NOMO-1 (cell line): ENCODE measurements at regions not wholly inside any gene's neighbourhood (a gene's known extent, or its start where the extent isn't known, plus 50 kb on each side); places are given as distances from the start of the nearest gene placed in this dataset.
"Not testable (repeated sequence)": the region's sequence is repeated elsewhere in the genome, so short reads cannot be mapped to it uniquely, and the experiment has no call there.

Experiments
- DNase-seq, 2 experiments: peaks; one replicate each; lab custom pipeline; 2025; ENCODE audit not compliant: unreplicated experiment in 2 of 2; lab: John Stamatoyannopoulos, UW

DNA sequence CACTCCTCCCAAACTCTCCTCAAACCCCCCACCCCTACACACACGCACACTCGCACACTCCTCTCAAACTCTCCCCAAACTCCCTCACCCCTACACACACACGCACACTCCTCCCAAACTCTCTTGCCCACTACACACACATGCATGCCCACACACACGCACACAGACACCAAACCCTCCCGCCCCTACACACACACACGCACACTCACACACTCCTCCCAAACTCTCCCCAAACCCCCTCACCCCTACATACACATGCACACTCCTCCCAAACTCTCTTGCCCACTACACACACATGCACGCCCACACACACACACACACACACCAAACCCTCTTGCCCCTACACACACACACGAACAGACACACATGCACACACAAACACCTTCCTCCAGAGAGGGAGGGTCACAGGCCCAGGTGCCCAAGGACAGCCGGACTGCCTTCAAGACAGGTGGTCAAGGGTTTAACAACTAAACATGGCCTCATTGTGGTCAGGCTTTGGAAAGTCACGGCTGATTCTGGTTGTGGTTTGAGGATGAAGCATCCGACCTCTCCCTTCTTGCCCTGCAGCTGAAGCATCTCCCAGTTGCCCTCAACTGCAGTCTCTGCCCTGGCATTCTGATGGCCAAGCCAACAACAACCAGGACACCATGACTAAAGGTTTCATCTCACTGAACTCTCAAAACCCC is 72.3 kb upstream of the SNTG2 start:
- DNase-seq = no peak

GRCh38 chr2:877747-878146 is 72.9 kb upstream of the SNTG2 start:
- DNase-seq = no peak

DNA sequence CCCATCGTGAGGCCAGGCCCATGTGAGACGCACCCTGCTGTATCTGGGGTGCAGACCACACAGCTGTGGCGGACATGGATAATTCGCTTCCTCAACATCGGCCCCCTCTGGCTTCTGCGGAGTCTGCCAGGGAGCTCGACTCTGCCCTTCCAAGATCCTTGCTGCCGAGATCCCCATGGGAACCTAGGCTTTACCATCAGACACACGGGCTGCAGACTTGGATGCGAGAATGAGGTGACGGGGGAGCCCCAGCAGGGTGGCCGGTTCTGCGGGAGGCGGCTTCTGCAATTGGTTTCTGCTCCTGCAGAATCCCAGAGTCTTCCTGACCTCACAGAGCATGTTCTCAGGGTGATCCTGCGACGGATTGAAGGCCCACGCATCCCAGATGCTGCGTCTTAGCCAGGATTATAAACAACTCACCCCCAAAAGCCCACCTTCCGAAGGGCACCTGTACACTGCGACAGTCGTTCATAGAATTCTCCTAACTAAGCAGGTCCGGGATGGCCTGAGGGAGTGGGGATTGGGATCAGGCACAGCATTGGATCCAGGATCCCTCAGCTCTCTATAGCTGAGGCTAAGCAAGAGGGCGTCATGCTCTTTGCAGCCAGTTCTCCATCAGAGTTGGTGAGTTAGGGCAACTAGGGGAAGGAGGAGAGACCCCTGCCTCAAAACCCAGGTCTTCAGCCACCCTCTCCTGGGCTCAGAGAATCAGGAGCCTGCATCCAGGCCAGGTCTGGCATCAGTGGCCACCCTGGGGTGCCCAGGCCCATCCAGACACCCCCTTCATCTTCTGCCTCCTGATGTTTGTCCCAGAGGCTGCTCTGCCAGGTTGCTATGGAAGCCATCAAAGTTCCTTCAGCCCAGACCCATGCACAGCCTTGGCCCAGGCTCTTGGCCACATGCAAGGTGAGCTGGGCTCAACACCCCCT is 74.7 kb upstream of the SNTG2 start:
- DNase-seq = no peak

- no peak for DNase-seq
Observed at GRCh38 chr2:873651-874580, 76.7 kb upstream of the SNTG2 start.

DNA sequence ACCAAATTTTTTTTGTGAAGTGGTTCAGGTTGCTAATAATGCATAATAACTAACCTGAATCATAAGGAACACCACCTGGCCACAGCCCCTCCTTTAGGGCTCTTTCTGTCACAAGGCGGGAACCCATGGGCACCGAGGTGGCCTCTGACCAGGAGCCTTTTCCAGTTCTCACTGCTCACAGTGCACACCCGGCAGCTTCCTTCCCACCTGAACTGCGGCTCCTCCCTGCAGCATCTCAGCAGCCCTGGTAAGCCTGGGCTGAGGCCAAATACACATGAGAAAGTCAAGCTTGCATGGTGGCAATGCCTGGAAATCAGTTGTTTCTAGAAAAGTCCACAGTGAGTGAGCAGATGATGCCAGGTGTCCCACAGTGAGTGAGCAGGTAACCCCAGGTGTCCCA is 77.6 kb upstream of the SNTG2 start:
- DNase-seq = no peak

- DNase-seq = no peak
Observed at GRCh38 chr2:871926-872680, 78.5 kb upstream of the SNTG2 start.

DNA sequence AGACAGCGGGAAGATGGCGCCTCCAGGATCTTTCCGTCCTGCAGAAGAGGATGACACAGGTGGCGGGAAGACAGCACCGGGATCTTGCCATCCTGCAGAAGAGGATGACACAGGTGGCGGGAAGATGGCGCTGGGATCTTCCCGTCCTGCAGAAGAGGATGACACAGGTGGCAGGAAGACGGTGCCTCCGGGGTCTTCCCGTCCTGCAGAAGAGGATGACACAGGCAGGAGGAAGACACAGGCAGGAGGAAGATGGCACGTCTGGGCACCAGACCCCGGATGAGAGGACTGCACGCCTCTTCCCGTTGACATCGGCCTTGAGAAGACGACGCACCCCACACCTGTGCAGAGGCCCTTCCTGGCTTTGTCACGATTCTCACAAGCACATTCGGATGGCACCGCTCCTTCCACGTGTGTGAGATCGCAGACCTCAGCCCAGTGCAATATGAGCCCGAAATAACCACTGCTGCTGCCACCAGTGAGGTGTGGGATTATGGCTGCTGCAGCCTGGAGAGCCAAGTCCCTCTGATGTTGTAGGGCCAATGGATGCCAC is 79.4 kb upstream of the SNTG2 start:
- no peak for DNase-seq

- no peak for DNase-seq
Observed at GRCh38 chr2:870426-870825, 80.2 kb upstream of the SNTG2 start.

- DNase-seq = no peak
Observed at GRCh38 chr2:869894-870293, 80.8 kb upstream of the SNTG2 start.

GRCh38 chr2:869357-869871 is 81.2 kb upstream of the SNTG2 start:
- no peak for DNase-seq

DNA sequence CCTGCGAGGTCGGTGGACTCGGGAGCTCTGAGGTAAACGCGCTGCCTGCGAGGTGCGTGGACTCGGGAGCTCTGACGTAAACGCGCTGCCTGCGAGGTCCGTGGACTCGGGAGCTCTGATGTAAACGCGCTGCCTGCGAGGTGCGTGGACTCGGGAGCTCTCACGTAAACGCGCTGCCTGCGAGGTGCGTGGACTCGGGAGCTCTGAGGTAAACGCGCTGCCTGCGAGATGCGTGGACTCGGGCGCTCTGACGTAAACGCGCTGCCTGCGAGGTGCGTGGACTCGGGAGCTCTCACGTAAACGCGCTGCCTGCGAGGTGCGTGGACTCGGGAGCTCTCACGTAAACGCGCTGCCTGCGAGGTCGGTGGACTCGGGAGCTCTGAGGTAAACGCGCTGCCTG is 81.8 kb upstream of the SNTG2 start:
- not testable (repeated sequence) for DNase-seq

DNA sequence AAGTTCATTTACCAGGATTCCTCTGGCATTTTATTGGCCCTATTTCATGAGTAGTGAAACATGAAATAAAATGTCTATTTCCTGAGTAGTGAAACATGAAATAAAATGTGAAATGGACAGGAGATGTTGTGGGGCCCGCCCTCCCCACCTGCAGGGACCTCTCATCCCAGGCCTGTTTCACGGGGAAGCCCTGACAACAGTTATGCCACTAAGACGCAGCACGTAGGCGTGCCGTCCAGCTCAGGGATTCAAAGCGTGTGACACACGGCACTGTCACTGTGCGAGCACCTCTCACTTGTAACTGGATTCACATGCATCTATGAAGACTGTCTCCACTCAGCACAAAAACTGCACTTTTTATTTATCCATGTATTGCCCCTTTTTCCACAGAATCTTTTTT is 83.4 kb upstream of the SNTG2 start:
- no peak for DNase-seq

- DNase-seq = no peak
Observed at GRCh38 chr2:866887-867286, 83.8 kb upstream of the SNTG2 start.

- DNase-seq = no peak
Observed at GRCh38 chr2:866009-866680, 84.5 kb upstream of the SNTG2 start.

DNA sequence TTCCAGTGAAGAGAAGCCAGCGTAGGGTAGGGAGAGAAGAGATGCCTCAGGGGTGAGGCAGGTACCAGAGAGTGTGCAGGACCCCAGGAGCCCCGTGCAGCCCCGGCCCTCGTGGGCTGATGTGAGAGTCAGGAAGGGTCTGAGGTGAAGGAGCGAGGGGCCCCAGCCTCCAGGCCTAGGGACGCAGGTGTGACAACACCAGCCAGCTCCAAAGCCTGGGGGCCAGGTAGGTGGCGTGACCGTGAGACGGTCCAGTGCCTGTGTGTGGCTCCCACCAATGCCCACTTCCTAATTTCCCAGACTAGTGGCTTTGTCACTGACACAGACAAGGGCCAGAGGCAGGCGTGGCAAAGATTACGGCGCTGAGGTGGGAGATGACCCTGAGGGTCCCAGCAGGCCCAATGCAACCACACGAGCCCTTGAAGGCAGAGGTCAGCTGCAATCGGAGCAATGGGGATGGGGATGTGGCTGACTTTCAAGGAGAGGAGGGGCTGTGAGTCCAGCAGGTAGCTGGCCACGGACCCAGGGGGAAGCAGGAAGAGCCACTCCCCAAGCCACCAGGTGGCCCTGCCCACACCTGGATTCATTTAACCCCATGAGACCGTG is 86.0 kb upstream of the SNTG2 start:
- DNase-seq = no peak

GRCh38 chr2:863732-864450 is 86.8 kb upstream of the SNTG2 start:
- no peak for DNase-seq

- DNase-seq = no peak
Observed at GRCh38 chr2:862731-863466, 87.8 kb upstream of the SNTG2 start.

DNA sequence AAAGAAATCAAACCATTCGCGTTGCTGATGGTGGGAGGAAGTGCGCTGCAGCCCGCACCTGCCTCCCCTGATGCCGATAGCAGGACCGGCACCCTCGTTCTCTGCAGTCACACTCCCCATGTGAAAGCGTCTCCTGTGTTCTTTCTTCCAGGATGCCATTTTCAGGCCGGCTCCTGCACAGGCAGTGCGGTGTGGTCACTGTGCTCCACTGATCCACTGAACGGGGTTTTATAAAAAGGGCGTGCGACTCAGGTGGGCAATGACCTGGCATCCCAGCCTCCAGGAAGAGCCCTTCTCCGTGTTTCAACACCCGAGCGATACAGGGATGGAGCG is 88.3 kb upstream of the SNTG2 start:
- DNase-seq = no peak
